Adipocyte (in vitro differentiated cells): ENCODE measurements at regions not wholly inside any gene's neighbourhood (a gene's known extent, or its start where the extent isn't known, plus 50 kb on each side); places are given as distances from the start of the nearest gene placed in this dataset.

Experiments used
- DNase-seq: peaks from one replicate; pipeline ENCODE4 v3.0.0-alpha.2; 2015; ENCODE audit warnings: low read depth
- H3K27me3 ChIP-seq: replicated peaks from 2 replicates; pipeline ENCODE4 v1.7.0; 2013; ENCODE audit warnings: mild to moderate bottlenecking, low read length, moderate library complexity; ENCODE audit not compliant: control insufficient read depth, insufficient read depth
- H3K36me3 ChIP-seq: 2 replicates; pipeline ENCODE4 v1.7.0; 2013; ENCODE audit warnings: low read length, mild to moderate bottlenecking, moderate library complexity; ENCODE audit not compliant: control insufficient read depth, insufficient read depth, severe bottlenecking
- H3K4me1 ChIP-seq: 2 replicates; pipeline ENCODE4 v1.7.0; 2013; ENCODE audit warnings: mild to moderate bottlenecking, low read length, moderate library complexity; ENCODE audit not compliant: control insufficient read depth, insufficient read depth
- H3K4me3 ChIP-seq: 2 replicates; pipeline ENCODE4 v1.7.0; 2013; ENCODE audit warnings: mild to moderate bottlenecking, low read length, moderate library complexity
- H3K9ac ChIP-seq: 2 replicates; pipeline ENCODE4 v1.7.0; 2013; ENCODE audit warnings: mild to moderate bottlenecking, low read length, moderate library complexity
- H3K9me3 ChIP-seq: 2 replicates; pipeline ENCODE4 v1.7.0; 2013; ENCODE audit warnings: mild to moderate bottlenecking, low read length, moderate library complexity; ENCODE audit not compliant: control insufficient read depth

- DNase-seq: no peak
- Histone ChIP-seq H3K36me3 (no peaks in the 10 kb centered on the region), H3K9me3 (no peaks in the 10 kb centered on the region), H3K4me1 (no peaks in the 10 kb centered on the region), H3K4me3 (no peak overlapping the region), H3K9ac (no peak overlapping the region), H3K27me3 (no peaks in the 10 kb centered on the region)
These were observed 436.9 kb downstream of the SLC4A3 start for GRCh38 chr2:220064111-220065030.

GRCh38 chr2:220065581-220065980 lies 438.2 kb downstream of the SLC4A3 start:
- Histone ChIP-seq H3K36me3 (no peaks in the 10 kb centered on the region), H3K9ac (no peak overlapping the region), H3K4me1 (no peaks in the 10 kb centered on the region), H3K9me3 (no peaks in the 10 kb centered on the region), H3K4me3 (no peak overlapping the region), H3K27me3 (no peaks in the 10 kb centered on the region)
- no peak for DNase-seq

GRCh38 chr2:220068846-220069245 lies 441.4 kb downstream of the SLC4A3 start:
- Histone ChIP-seq H3K9ac (no peak overlapping the region), H3K36me3 (no peaks in the 10 kb centered on the region), H3K9me3 (no peaks in the 10 kb centered on the region), H3K27me3 (no peaks in the 10 kb centered on the region), H3K4me3 (no peak overlapping the region), H3K4me1 (no peaks in the 10 kb centered on the region)
- no peak for DNase-seq

- Histone ChIP-seq H3K4me3 (no peak overlapping the region), H3K4me1 (no peaks in the 10 kb centered on the region), H3K9me3 (no peaks in the 10 kb centered on the region), H3K36me3 (no peaks in the 10 kb centered on the region), H3K9ac (no peak overlapping the region), H3K27me3 (no peaks in the 10 kb centered on the region)
- DNase-seq: no peak
These were observed 442.9 kb downstream of the SLC4A3 start for GRCh38 chr2:220070349-220070748.

- Histone ChIP-seq H3K9me3 (no peaks in the 10 kb centered on the region), H3K36me3 (no peaks in the 10 kb centered on the region), H3K27me3 (no peaks in the 10 kb centered on the region), H3K4me3 (no peak overlapping the region), H3K9ac (no peak overlapping the region), H3K4me1 (peaks cover 8% of the 10 kb centered on the region)
- DNase-seq: no peak
These were observed 444.3 kb downstream of the SLC4A3 start for GRCh38 chr2:220071696-220072095.

GRCh38 chr2:220072669-220073220 lies 445.3 kb downstream of the SLC4A3 start:
- Histone ChIP-seq H3K36me3 (no peaks in the 10 kb centered on the region), H3K4me3 (no peak overlapping the region), H3K9ac (no peak overlapping the region), H3K4me1 (peaks cover 19% of the 10 kb centered on the region), H3K9me3 (no peaks in the 10 kb centered on the region), H3K27me3 (no peaks in the 10 kb centered on the region)
- no peak for DNase-seq

GRCh38 chr2:220075835-220076234 lies 448.4 kb downstream of the SLC4A3 start:
- no peaks in the 10 kb centered on the region for H3K27me3 ChIP-seq
- H3K9me3 ChIP-seq: no peaks in the 10 kb centered on the region
- H3K4me1 ChIP-seq: peaks cover 26% of the 10 kb centered on the region
- H3K36me3 ChIP-seq: no peaks in the 10 kb centered on the region
- no peak for DNase-seq
- H3K9ac ChIP-seq: no peak overlapping the region
- no peak overlapping the region for H3K4me3 ChIP-seq

GRCh38 chr2:220076734-220077133 lies 449.3 kb downstream of the SLC4A3 start:
- H3K27me3 ChIP-seq: no peaks in the 10 kb centered on the region
- no peaks in the 10 kb centered on the region for H3K36me3 ChIP-seq
- DNase-seq: peak; percentile 96
- H3K9me3 ChIP-seq: no peaks in the 10 kb centered on the region
- peak overlapping the region; percentile 75 for H3K9ac ChIP-seq
- peak overlapping the region; percentile 73 for H3K4me3 ChIP-seq
- H3K4me1 ChIP-seq: peaks cover 26% of the 10 kb centered on the region

- Histone ChIP-seq H3K4me1 (peaks cover 26% of the 10 kb centered on the region), H3K9me3 (no peaks in the 10 kb centered on the region), H3K27me3 (no peaks in the 10 kb centered on the region), H3K4me3 (peak overlapping the region; percentile 73), H3K9ac (peak overlapping the region; percentile 75), H3K36me3 (no peaks in the 10 kb centered on the region)
- DNase-seq: peak; percentile 84
These were observed 450.1 kb downstream of the SLC4A3 start for GRCh38 chr2:220077488-220077887.

- Histone ChIP-seq H3K9ac (peak overlapping the region; percentile 75), H3K27me3 (no peaks in the 10 kb centered on the region), H3K9me3 (no peaks in the 10 kb centered on the region), H3K36me3 (no peaks in the 10 kb centered on the region), H3K4me1 (peaks cover 26% of the 10 kb centered on the region), H3K4me3 (peak overlapping the region; percentile 73)
- DNase-seq: peak; percentile 74
These were observed 451.0 kb downstream of the SLC4A3 start for GRCh38 chr2:220078439-220078838.

- peaks cover 26% of the 10 kb centered on the region for H3K4me1 ChIP-seq
- no peaks in the 10 kb centered on the region for H3K9me3 ChIP-seq
- H3K4me3 ChIP-seq: no peak overlapping the region
- H3K9ac ChIP-seq: no peak overlapping the region
- no peak for DNase-seq
- no peaks in the 10 kb centered on the region for H3K36me3 ChIP-seq
- no peaks in the 10 kb centered on the region for H3K27me3 ChIP-seq
These were observed 452.2 kb downstream of the SLC4A3 start for GRCh38 chr2:220079595-220079994.
